PC-9 (cell line): ENCODE measurements at regions not wholly inside any gene's neighbourhood (a gene's known extent, or its start where the extent isn't known, plus 50 kb on each side); places are given as distances from the start of the nearest gene placed in this dataset.

Source experiments
- EZH2 ChIP-seq: fragments of 200-600 bp; sonication (generic); IDR thresholded peaks from 2 replicates; pipeline ENCODE4 v1.8.0; 2017; ENCODE audit warnings: antibody characterized with exemption, low read depth
- TF ChIP-seq, protein P1 (sequence below): fragments of 200-600 bp; sonication (generic); conservative IDR thresholded peaks from 2 replicates; pipeline ENCODE4 v1.6.1; 2017; ENCODE audit warnings: mixed run types, antibody characterized with exemption, mild to moderate bottlenecking, moderate library complexity

DNA sequence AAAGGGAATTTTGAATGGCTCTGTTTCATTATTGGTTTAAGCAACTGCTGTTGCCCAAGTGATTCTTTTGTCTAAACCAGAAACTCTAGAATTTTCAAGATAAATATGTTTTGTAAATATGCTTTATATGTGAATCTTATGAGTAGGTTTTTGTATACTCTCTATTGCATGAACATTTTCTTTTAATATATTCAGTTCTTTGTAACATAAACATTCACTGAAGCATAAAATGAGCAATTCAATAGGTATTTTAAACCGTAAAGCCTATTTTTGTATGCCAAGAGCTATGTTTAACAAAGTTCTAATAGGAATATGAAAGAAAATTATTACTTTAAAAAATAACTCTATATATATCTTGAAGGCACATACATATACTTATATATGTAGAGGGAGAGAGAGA lies 293.1 kb downstream of the PSAT1 start:
- no peak for TF ChIP-seq EZH2
- TF ChIP-seq, protein P1, sequence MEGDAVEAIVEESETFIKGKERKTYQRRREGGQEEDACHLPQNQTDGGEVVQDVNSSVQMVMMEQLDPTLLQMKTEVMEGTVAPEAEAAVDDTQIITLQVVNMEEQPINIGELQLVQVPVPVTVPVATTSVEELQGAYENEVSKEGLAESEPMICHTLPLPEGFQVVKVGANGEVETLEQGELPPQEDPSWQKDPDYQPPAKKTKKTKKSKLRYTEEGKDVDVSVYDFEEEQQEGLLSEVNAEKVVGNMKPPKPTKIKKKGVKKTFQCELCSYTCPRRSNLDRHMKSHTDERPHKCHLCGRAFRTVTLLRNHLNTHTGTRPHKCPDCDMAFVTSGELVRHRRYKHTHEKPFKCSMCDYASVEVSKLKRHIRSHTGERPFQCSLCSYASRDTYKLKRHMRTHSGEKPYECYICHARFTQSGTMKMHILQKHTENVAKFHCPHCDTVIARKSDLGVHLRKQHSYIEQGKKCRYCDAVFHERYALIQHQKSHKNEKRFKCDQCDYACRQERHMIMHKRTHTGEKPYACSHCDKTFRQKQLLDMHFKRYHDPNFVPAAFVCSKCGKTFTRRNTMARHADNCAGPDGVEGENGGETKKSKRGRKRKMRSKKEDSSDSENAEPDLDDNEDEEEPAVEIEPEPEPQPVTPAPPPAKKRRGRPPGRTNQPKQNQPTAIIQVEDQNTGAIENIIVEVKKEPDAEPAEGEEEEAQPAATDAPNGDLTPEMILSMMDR = no peak
